Posterior cingulate gyrus (tissue), 11 donors: ENCODE measurements at regions not wholly inside any gene's neighbourhood (a gene's known extent, or its start where the extent isn't known, plus 50 kb on each side); places are given as distances from the start of the nearest gene placed in this dataset.

ENCODE experiments used
- DNase-seq, 10 donors: peaks; one replicate each; pipeline versions ENCODE4 v3.0.0 to v3.0.0-alpha.2; 2020 to 2021; ENCODE audit warnings: mixed read lengths in 3 of 10
- intact Hi-C: fragments of 100-400 bp; cut with DNase I; formaldehyde crosslinking; loops from one replicate; pipeline ENCODE4 v1.15.1; 2023

GRCh38 chr4:41883988-41884734 lies 51.1 kb upstream of the TMEM33 start:
- no peak for DNase-seq
- intact Hi-C loops, result loop anchor here (2.0 kb wide), 2 partner anchors 191 to 603 kb away; no protein-coding TSS in a partner anchor

DNA sequence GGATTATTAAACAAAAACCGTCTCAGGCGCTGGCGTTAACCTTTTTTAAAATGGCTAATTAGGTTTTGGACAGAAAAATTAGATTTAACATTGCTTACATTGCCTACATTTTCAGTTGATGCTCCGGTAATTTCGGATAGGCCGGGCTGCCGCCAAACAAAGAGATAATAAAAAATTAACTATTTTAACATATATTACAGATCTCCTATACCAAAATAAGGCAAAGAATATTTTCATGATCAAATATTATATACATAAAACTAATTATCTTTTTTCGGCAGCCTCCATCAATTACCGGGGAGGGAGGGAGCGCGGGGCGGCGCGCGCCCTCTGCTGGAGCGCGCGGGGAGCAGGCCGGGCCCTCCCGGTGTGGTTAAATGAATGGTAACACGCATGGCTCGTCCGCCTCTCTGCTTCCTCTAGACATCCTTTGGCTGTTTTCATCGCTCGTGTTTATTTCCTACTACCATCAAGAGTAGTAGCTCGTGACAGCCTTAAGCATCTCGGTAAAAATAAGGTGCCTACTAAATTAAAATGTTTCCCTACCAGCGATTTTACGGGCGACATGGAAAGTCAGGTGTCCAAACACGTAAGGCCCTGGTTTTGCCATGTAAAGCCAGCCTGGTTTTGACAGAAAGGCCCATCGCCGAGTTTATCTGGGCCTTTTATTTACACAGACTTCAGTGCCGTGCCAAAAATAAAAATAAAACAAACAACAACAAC lies 52.4 kb upstream of the TMEM33 start:
- DNase-seq, result peak in 4 of 10 donors; percentile 9 to 89 (median 55)
- intact Hi-C loops, result loop anchor here (2.0 kb wide), 2 partner anchors 190 to 602 kb away; no protein-coding TSS in a partner anchor

DNA sequence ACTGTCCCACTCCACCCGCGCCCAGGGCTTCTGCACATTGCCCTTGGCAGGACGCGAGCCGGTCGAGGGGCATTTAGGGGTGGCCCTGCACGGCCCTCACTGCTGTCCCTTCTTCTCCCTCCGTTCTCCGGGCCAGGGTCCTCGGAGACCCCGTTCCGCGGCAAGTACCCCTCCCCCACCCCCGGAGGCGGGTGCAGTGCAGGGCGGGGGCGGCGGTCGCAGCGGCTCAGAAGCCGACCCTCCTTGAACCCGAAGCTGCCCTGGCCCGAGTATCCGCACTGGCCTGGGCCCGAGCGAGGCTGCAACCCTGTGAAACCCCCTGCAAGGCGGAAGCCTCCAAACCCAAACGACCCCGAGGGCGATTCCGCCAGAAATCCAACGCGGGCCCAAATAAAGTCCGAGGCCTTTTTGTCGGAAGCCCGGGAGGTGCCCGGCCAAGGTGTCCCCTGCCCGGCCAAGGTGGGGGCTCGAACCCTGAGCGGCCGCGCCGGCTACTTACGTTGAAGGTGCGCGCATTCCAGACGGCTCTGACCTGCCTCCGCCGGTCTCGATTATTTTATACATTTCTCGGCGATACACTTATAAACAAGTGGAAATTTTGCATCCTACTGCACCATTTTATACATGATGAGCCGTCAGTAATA lies 53.1 kb upstream of the TMEM33 start:
- intact Hi-C loops, result loop anchor here (2.0 kb wide), 2 partner anchors 189 to 601 kb away; no protein-coding TSS in a partner anchor
- DNase-seq, result peak in 1 of 10 donors; percentile 39

GRCh38 chr4:41880840-41881831 lies 54.1 kb upstream of the TMEM33 start:
- intact Hi-C loops, result no loop called here
- peak in 1 of 10 donors; percentile 60 for DNase-seq

GRCh38 chr4:41880022-41880837 lies 55.0 kb upstream of the TMEM33 start:
- intact Hi-C loops, result no loop called here
- peak in 1 of 10 donors; percentile 75 for DNase-seq

GRCh38 chr4:41879552-41879951 lies 55.7 kb upstream of the TMEM33 start:
- no peak for DNase-seq
- intact Hi-C loops, result no loop called here

- DNase-seq, result peak in 1 of 10 donors; percentile 72
- intact Hi-C loops, result no loop called here
Measured at GRCh38 chr4:41878991-41879491, 56.2 kb upstream of the TMEM33 start.

DNA sequence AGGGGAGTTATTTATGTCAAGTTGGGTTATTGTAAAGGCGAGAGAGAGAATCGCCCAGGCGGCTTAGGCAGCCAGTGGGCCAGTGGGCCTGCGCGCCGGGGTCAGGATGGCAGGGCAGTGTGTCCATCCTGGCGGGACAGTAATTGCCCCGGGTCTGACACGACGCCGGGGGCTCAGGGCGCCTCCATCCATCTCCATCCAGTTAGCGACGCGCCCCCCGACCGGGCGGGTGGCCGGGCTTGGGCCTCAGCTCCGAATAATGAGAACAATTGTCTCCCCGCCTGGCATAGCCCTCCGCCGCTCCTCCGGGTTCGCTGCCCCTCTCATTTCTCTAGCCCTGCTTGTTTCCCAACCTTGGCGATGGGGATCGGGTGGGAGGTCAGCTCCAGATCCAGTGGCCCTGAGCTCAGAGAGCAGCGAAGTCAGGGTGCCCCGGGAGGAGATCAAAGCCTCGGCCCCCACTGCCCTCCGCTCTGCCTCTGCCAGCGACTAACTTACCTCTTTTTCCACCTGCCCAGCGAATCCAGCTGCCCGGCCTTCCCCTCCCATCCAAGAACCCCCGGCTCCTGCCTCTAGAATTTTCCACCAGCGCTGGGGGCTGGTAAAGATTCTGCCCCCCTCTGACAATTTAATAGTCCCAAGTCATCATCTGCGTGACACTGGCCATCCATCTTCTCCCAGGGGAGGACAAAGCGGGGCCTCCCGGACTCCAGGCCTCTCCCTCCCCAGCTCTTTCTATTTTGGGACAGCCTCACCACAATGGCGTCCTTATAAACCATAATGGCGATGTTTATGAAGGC lies 56.9 kb upstream of the TMEM33 start:
- peak in 2 of 10 donors; percentile 67 to 73 for DNase-seq
- intact Hi-C loops, result no loop called here

GRCh38 chr4:41877020-41877796 lies 58.0 kb upstream of the TMEM33 start:
- intact Hi-C loops, result no loop called here
- DNase-seq, result peak in 1 of 10 donors; percentile 69

DNA sequence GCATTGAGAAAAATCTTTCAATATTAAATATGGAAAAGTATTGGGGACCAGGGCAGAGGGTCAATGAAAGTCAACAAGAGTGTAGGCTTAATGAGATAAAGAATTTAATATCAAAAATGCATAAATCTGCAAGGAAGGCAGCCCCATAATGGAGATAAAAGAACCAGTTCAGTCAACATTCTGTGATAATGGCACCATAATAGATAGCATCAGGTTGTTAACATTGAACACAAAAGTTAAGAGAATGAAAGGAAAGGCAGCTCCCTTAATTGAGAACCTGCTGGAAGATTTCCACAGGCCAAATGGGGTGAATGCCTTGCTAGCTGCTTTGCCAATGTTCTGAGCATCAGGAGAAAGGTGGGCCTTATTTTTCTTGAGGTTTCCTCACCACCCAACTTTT lies 60.4 kb upstream of the TMEM33 start:
- intact Hi-C loops, result no loop called here
- DNase-seq, result no peak

GRCh38 chr4:41874398-41874797 lies 60.8 kb upstream of the TMEM33 start:
- intact Hi-C loops, result no loop called here

GRCh38 chr4:41873380-41874295 lies 61.6 kb upstream of the TMEM33 start:
- intact Hi-C loops, result no loop called here
- peak in 2 of 10 donors; percentile 55 to 77 for DNase-seq

More at GRCh38 chr4:41874398-41874797, 60.8 kb upstream of the TMEM33 start:
- no peak for DNase-seq

DNA sequence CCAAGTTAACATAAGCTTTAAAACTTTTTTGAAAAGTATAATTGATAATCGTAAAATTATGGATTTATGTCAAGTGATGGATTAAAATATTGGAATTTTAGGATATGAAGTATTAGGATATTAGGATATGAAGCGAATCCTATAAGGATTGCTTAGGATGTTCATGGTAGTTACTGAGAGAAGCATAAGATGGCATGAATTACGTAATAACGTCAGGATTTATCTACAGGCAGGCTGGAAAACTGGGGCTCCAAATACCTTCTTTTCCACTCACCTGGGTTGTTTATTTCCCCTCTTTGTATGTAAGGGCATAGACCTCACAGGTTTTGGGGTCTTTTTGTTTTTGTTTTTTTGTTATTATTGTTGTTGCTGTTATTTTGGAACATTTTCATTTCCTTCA lies 65.2 kb upstream of the TMEM33 start:
- DNase-seq, result no peak
- intact Hi-C loops, result no loop called here

DNA sequence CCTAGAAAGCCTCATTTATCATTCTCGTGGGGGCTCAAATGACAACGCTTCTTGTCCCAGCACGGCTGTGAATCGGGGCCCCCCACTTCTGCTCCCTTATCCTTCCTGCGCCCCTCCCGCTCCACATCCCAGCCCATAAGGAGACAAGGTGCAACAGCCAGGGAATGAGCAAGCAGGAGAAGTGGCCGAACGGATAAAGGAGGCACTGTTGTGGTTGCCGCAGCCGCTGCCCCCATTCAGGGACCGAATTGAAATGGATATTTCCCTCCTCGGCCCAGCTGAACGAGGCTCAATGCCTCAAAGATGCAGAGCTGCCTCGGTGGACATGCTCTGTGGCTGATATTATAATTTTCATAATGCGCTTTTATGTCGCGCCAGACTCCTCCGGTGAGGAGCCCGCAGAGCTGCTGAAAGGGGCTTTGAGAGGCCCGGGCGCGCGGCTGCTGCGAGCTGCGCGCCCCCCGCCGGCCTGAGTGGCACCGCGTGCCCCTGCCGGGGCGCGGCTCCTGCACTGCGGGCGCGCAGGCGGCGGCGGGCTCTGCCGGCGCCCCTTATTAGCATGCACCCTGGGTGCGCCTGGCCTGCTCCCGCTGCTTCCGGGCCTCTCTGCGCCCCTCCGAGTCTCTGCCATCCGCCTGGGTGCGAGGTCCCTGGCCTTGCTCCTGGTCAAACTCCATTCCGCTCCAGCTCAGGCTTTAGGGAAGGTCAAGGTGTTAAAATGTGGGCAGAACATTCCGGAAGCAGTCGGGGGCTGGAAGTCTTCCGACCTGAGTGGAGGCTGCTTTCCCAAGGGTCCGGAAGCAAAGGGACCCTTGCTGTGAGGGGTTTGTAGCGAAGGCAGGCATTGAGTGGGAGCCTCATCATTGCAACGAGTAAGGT lies 68.2 kb upstream of the TMEM33 start:
- peak in 1 of 10 donors; percentile 74 for DNase-seq
- intact Hi-C loops, result no loop called here
